ENCODE measurements at regions not wholly inside any gene's neighbourhood (a gene's known extent, or its start where the extent isn't known, plus 50 kb on each side); places are given as distances from the start of the nearest gene placed in this dataset.
A peak's percentile ranks its signal among the peaks of the same experiment; 100 is the strongest.
"Not testable (repeated sequence)": the region's sequence is repeated elsewhere in the genome, so short reads cannot be mapped to it uniquely, and the experiment has no call there.

- DNase-seq: no peak
These were observed 542.6 kb downstream of the TMEM114 start for GRCh38 chr16:8047736-8048135.

GRCh38 chr16:8044796-8045195 lies 545.5 kb downstream of the TMEM114 start:
- no peak for DNase-seq

- no peak for DNase-seq
These were observed 557.9 kb downstream of the TMEM114 start for GRCh38 chr16:8032406-8032805.

- not testable (repeated sequence) for DNase-seq
These were observed 560.3 kb downstream of the TMEM114 start for GRCh38 chr16:8030004-8030403.

GRCh38 chr16:8026450-8026849 lies 563.9 kb downstream of the TMEM114 start:
- DNase-seq: no peak

GRCh38 chr16:8023326-8023725 lies 567.0 kb downstream of the TMEM114 start:
- DNase-seq: no peak

- no peak for DNase-seq
These were observed 585.0 kb downstream of the TMEM114 start for GRCh38 chr16:8005096-8005860.

GRCh38 chr16:7998789-7999453 lies 591.4 kb downstream of the TMEM114 start:
- DNase-seq: no peak

GRCh38 chr16:7997966-7998365 lies 592.3 kb downstream of the TMEM114 start:
- DNase-seq: no peak

GRCh38 chr16:7992616-7993015 lies 597.7 kb downstream of the TMEM114 start:
- no peak for DNase-seq

- DNase-seq: peak in 1 of 2 donors; percentile 2
These were observed 599.6 kb downstream of the TMEM114 start for GRCh38 chr16:7990626-7991260.

- no peak for DNase-seq
These were observed 606.6 kb downstream of the TMEM114 start for GRCh38 chr16:7983676-7984075.

GRCh38 chr16:7980133-7980483 lies 610.2 kb downstream of the TMEM114 start:
- no peak for DNase-seq

- DNase-seq: no peak
These were observed 610.7 kb downstream of the TMEM114 start for GRCh38 chr16:7979448-7980132.

GRCh38 chr16:7976563-7976962 lies 613.7 kb downstream of the TMEM114 start:
- no peak for DNase-seq

GRCh38 chr16:7976125-7976524 lies 614.2 kb downstream of the TMEM114 start:
- no peak for DNase-seq

- DNase-seq: no peak
These were observed 622.3 kb downstream of the TMEM114 start for GRCh38 chr16:7967996-7968509.

GRCh38 chr16:7964744-7965143 lies 625.6 kb downstream of the TMEM114 start:
- no peak for DNase-seq

GRCh38 chr16:7964167-7964566 lies 626.1 kb downstream of the TMEM114 start:
- no peak for DNase-seq

- DNase-seq: no peak
These were observed 628.0 kb downstream of the TMEM114 start for GRCh38 chr16:7962091-7962879.

- no peak for DNase-seq
These were observed 624.5 kb downstream of the RBFOX1 start for GRCh38 chr16:7957151-7957550.

- no peak for DNase-seq
These were observed 620.7 kb downstream of the RBFOX1 start for GRCh38 chr16:7953360-7953759.

All from inflammatory macrophage (primary cell).